CD4-positive, alpha-beta T cell (primary cell): ENCODE measurements at regions not wholly inside any gene's neighbourhood (a gene's known extent, or its start where the extent isn't known, plus 50 kb on each side); places are given as distances from the start of the nearest gene placed in this dataset.

Experiments
- ATAC-seq: fragments of 200-7000 bp; cut with Tn5 transposase; one replicate; pipeline ENCODE4 v1.10.0; 2022; ENCODE audit warnings: mild to moderate bottlenecking; ENCODE audit not compliant: poor library complexity
- CTCF ChIA-PET: fragments of 350-600 bp; sonication (Branson Sonifier 250); formaldehyde crosslinking; loops from one replicate; lab custom pipeline; 2021; ENCODE audit warnings: antibody characterized with exemption, inconsistent platforms; lab: Charles Lee
- POLR2A ChIA-PET: fragments of 350-600 bp; sonication (Branson Sonifier 250); formaldehyde crosslinking; loops from one replicate; lab custom pipeline; 2021; ENCODE audit warnings: antibody characterized with exemption, inconsistent platforms; lab: Charles Lee
- DNase-seq, 14 experiments: peaks; one replicate each; pipeline ENCODE4 v3.0.0-alpha.2; 2013 to 2020; ENCODE audit warnings: mixed read lengths in 2 of 14
- H3K27ac ChIP-seq, 2 donors: one replicate each; pipeline versions ENCODE4 v1.5.1 to v1.7.0; 2013; ENCODE audit warnings: low read length in 2 of 2, low read depth in 1 of 2, mild to moderate bottlenecking in 1 of 2
- H3K27me3 ChIP-seq, 2 experiments: 1 replicate in 1 of 2; 2 replicates in 1 of 2; pipeline versions ENCODE4 v1.6.1 to v1.7.0; 2013; ENCODE audit warnings: low read length in 2 of 2, control low read depth in 1 of 2, mild to moderate bottlenecking in 1 of 2, moderate library complexity in 1 of 2; ENCODE audit not compliant: insufficient read depth in 2 of 2, control insufficient read depth in 1 of 2
- H3K36me3 ChIP-seq: one replicate; pipeline ENCODE4 v1.6.1; 2013; ENCODE audit warnings: low read length, control low read depth; ENCODE audit not compliant: insufficient read depth
- H3K4me1 ChIP-seq: one replicate; pipeline ENCODE4 v1.6.1; 2013; ENCODE audit warnings: low read length, control low read depth; ENCODE audit not compliant: insufficient read depth
- H3K4me3 ChIP-seq: one replicate; pipeline ENCODE4 v1.5.1; 2013; ENCODE audit warnings: mild to moderate bottlenecking, low read length, moderate library complexity
- H3K9me3 ChIP-seq, 2 experiments: 1 replicate in 1 of 2; 2 replicates in 1 of 2; pipeline versions ENCODE4 v1.6.1 to v1.7.0; 2013; ENCODE audit warnings: low read length in 2 of 2, mild to moderate bottlenecking in 2 of 2, control low read depth in 1 of 2, moderate library complexity in 1 of 2; ENCODE audit not compliant: control insufficient read depth in 1 of 2, insufficient read depth in 1 of 2
- H3K27ac Mint-ChIP-seq: one replicate; pipeline ENCODE4 v1.8.0; 2020; ENCODE audit warnings: mixed read lengths
- H3K27me3 Mint-ChIP-seq: one replicate; pipeline ENCODE4 v1.8.0; 2021; ENCODE audit warnings: mixed read lengths
- H3K36me3 Mint-ChIP-seq: one replicate; pipeline ENCODE4 v1.8.0; 2021; ENCODE audit warnings: low read depth, mixed read lengths
- H3K4me1 Mint-ChIP-seq: one replicate; pipeline ENCODE4 v1.8.0; 2021; ENCODE audit warnings: low read depth, mixed read lengths
- H3K4me3 Mint-ChIP-seq: one replicate; pipeline ENCODE4 v1.8.0; 2020; ENCODE audit warnings: mild to moderate bottlenecking, mixed read lengths
- H3K9me3 Mint-ChIP-seq: one replicate; pipeline ENCODE4 v1.8.0; 2020; ENCODE audit warnings: mixed read lengths
- CTCF ChIP-seq: fragments of 200-600 bp; IDR thresholded peaks from one replicate; pipeline ENCODE4 v1.8.0; 2022; ENCODE audit warnings: antibody characterized with exemption, mild to moderate bottlenecking
- intact Hi-C, 2 experiments: fragments of 100-400 bp; cut with DNase I in 1 of 2; cut with micrococcal nuclease in 1 of 2; formaldehyde crosslinking; loops; one replicate each; pipeline versions ENCODE4 v1.15.1 to v1.9.0; 2023 to 2025; cut with DNase I, micrococcal nuclease

- ATAC-seq, result no peak
- no peak for TF ChIP-seq CTCF
- Mint-ChIP-seq H3K4me1 (no peaks in the 10 kb centered on the region), H3K27ac (no peak overlapping the region), H3K9me3 (no peaks in the 10 kb centered on the region), H3K4me3 (no peak overlapping the region), H3K27me3 (peaks cover 5% of the 10 kb centered on the region), H3K36me3 (no peaks in the 10 kb centered on the region)
- ChIA-PET CTCF (no interaction called here), POLR2A (no interaction called here)
- no peaks in the 10 kb centered on the region for H3K27me3 ChIP-seq
- H3K36me3 ChIP-seq, result no peaks in the 10 kb centered on the region
- no peak overlapping the region for H3K27ac ChIP-seq
- no peak for DNase-seq
- intact Hi-C loops, result no loop called here
- no peaks in the 10 kb centered on the region for H3K4me1 ChIP-seq
- no peaks in the 10 kb centered on the region for H3K9me3 ChIP-seq
- no peak overlapping the region for H3K4me3 ChIP-seq
These were observed 62.9 kb upstream of the COL21A1 start for GRCh38 chr6:56310241-56310640.

- ATAC-seq, result no peak
- H3K4me1 ChIP-seq, result no peaks in the 10 kb centered on the region
- H3K27ac ChIP-seq, result no peak overlapping the region
- Mint-ChIP-seq H3K4me1 (no peaks in the 10 kb centered on the region), H3K9me3 (no peaks in the 10 kb centered on the region), H3K27ac (no peak overlapping the region), H3K36me3 (no peaks in the 10 kb centered on the region), H3K27me3 (no peaks in the 10 kb centered on the region), H3K4me3 (no peak overlapping the region)
- no peaks in the 10 kb centered on the region for H3K36me3 ChIP-seq
- ChIA-PET CTCF (no interaction called here), POLR2A (no interaction called here)
- no peak for DNase-seq
- no peaks in the 10 kb centered on the region for H3K27me3 ChIP-seq
- no peak for TF ChIP-seq CTCF
- intact Hi-C loops, result no loop called here
- no peak overlapping the region for H3K4me3 ChIP-seq
- no peaks in the 10 kb centered on the region for H3K9me3 ChIP-seq
These were observed 52.5 kb upstream of the COL21A1 start for GRCh38 chr6:56299916-56300315.

- CTCF ChIA-PET, result no interaction called here
These were observed 49.9 kb upstream of the COL21A1 start for GRCh38 chr6:56297022-56297989.

More at GRCh38 chr6:56297022-56297989, 49.9 kb upstream of the COL21A1 start:
- H3K36me3 Mint-ChIP-seq, result no peaks in the 10 kb centered on the region
- no peaks in the 10 kb centered on the region for H3K9me3 Mint-ChIP-seq
- H3K4me3 ChIP-seq, result no peak overlapping the region
- H3K9me3 ChIP-seq, result no peaks in the 10 kb centered on the region
- intact Hi-C loops, result no loop called here
- no peaks in the 10 kb centered on the region for H3K36me3 ChIP-seq
- no peaks in the 10 kb centered on the region for H3K4me1 ChIP-seq
- H3K4me3 Mint-ChIP-seq, result no peak overlapping the region
- no peaks in the 10 kb centered on the region for H3K4me1 Mint-ChIP-seq
- H3K27ac ChIP-seq, result no peak overlapping the region
- H3K27me3 ChIP-seq, result no peaks in the 10 kb centered on the region
- no peak for ATAC-seq
- no peak for DNase-seq
- POLR2A ChIA-PET, result no interaction called here
- TF ChIP-seq CTCF, result no peak
- no peak overlapping the region for H3K27ac Mint-ChIP-seq
- H3K27me3 Mint-ChIP-seq, result peaks cover 4% of the 10 kb centered on the region
